Stimulated activated CD8-positive, alpha-beta memory T cell treated with anti-CD3 and anti-CD28 coated beads, Interleukin-15, amount 100 ng/mL, for 24 hours (primary cell): ENCODE measurements at regions not wholly inside any gene's neighbourhood (a gene's known extent, or its start where the extent isn't known, plus 50 kb on each side); places are given as distances from the start of the nearest gene placed in this dataset.

Source experiments
- DNase-seq: peaks from one replicate; pipeline ENCODE4 v3.0.0-alpha.2; 2020; ENCODE audit warnings: low read depth

DNA sequence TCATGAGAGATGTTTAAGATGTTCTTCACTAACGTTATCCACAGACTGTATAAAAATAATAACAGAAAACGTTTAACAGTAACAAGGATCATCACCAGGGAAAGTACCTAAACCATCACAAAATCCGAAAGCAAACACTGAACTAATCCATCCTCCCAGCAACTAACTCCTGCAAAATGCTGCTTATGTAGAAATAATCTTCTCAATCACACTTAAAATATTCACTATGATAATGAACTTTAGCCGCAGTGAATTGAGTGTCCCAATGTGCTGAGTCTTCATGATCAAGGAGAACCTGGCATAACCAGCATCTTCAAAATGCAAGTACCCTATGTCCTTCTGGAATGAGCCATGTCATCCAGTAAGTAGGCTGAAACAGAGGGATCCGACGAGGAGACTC is 166.1 kb downstream of the LTN1 start:
- no peak for DNase-seq

DNA sequence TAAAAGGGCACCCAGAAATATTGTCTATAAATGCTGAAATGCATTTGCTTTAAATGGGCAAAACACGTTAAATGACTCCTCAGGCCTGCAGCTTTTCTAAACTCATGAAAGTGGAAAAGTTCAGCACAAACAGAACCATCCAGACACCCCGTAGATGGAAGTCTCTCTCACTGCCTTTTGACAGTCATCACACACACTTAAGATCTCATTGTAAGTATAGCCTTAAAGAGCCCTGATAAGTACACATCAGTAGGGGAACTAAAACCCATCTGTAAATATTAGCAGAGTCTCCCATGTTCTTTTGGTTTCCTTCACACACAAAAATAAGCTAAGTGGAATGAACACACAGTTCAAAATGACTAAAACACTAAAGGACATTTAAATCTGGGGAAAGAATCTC is 166.7 kb downstream of the LTN1 start:
- DNase-seq, result no peak

DNA sequence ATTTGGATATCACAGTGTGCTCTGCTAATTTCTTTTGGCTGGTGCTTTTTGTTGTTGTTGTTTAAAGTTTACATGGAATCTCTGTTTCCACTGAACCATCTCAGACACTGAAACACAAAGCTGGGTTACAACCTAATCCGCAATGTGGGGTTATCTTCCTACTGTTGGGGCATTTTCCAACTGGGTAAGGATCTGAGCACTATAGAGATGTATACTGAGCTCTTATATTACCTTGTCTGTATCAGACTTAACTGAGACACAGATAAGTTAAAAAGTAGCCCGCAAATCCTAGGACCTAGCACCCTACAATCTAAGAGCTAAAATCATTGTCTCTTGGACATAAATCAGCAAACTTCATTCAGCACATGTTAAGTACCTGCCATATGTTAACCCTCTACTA is 169.2 kb downstream of the LTN1 start:
- no peak for DNase-seq

DNA sequence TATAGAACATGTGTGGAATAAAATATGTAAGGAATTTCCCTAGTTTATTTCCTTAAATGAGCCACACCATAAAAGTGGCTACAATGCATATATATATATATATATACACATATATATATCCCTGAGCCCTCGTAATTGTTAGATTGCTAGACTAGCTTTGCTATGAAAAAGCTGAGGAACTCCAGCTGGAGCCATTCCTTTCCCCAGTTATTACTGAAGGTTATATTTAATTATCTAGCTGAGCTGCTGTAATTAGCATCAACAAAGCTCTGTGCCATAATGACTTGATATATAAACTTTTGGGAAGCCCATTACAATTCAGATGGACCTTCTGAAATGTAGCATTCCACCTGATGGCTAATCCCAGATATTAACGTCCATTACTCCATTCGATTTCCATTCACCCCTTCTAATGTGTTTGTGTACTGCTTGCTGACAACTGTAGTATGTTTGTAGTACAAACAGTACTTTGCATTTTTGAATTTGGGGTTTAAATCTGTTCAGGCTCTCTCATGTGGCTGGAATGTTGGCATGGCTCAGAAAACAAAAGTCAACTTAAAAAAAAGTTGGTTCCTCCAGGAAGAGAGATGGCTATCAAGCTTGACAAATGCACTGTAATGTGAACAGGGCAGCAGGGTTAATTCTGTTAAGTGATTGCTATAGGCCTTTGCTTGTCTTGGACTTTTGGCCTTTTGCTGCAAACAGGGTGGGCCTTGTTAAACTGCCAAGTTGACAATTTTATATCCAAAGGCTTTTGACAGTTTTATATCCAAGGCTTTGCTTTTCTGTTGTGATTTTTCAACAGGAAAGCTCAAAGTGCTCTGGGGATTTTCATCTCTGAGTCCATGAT is 170.0 kb downstream of the LTN1 start:
- DNase-seq, result no peak

DNA sequence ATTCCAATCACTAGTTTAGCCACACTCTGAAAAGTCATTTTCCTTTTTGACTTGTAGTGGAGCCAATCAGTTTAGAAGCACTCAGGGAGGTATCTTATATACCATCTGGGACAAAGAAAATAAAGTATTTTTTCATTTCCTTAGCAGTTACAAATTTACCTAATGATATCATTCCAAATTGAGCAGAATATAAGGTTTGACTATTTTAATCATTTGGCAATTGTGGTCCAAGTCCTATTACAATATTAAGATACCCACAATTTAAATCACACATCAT is 170.6 kb downstream of the LTN1 start:
- no peak for DNase-seq

DNA sequence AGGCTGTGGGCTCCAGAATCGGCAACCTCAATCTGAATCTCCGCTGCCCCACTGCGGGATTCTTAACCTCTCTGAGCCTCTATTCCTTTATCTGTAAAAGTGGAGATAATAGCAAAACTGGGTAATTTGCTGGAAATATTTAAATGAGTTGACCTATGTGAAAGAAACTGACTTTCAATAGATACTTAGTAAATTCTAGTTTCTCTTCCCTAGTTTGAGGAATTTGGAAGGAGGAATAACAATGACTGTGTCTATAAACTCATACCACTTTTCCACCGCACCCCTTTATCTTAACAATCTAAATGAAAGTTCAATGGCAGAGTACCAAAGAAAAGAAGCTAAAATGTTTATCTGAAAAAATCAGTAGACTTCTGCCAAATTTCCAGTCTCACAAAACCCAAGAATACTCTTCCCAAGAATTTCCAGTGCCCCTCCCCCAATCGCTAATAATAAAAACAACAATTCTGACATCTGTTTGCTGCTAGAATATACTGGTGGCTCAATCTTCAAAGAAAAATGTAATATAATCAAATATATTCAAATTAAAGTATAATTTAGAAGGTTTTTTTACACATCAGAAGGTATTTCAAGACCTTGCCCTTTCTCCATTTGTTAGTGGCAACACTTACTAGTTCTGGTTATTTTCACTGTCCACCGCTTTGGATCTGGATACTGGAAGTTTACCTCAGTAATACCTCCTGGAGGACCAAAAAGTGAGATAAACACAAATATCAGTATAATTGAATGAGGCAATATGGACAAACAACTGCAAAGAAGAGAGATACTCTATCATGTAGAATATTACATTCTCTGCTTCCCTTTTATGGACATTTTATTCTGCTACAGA is 171.2 kb downstream of the LTN1 start:
- DNase-seq, result no peak

DNA sequence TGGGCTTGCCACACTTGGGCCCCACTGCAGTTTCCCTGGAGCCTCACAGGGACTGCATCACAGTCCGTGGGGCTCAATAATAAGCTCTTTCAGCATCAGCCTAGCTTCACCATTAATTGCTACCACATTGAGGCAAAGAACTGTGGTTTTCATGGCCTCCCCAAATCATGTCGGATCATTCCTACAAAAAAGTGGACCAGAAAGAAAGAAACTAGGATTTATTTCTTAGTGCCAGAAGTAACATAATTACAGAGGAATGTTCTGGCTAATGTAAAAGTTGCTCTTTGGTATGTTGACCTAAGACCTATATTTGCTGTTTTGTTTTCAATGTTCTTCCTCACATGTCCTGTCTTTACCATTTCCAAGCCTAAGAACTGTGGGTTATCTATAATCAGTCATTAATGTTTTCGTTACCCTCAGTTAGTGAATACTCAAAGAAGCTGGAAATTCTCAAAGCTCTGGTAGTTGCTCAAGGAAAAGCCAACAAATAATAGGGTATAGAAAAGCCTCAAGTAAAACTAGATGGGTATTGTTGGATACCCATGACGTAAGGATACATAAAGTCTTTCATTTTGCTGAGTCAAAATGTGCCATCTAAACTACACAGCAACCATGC is 173.9 kb downstream of the LTN1 start:
- DNase-seq, result no peak

DNA sequence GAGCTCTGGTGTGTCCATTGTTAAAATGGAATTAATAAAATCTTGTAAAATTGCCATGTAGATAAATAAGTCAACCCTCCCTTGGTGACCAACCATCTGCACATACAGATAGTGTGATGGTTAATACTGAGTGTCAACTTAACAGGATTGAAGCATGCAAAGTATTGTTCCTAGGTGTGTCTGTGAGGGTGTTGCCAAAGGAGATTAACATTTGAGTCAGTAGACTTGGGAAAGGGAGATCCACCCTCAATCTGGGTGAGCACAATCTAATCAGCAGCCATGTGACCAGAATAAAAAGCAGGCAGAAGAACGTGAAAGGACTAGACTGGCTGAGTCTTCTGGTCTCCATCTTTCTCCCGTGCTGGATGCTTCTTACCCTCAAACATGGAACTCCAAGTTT is 174.8 kb downstream of the LTN1 start:
- no peak for DNase-seq

DNA sequence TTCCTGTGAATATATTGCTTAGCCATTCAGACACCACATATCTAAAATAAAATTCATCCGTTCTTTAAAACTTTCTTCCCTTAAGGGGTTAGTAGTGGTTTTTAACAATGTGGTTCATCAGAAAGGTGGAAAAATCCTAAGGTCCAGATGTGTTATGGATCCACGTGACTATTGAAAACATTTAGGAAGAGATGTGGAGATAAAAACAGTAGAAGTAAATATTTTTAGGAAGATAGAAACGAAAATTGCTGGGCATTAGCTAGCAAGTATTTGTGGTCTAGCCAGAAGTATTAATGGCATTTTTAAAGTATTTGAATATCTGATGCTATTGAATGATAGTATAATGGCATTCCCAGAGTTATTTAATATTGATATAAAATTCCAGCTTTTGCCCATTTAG is 180.8 kb downstream of the LTN1 start:
- DNase-seq, result no peak

DNA sequence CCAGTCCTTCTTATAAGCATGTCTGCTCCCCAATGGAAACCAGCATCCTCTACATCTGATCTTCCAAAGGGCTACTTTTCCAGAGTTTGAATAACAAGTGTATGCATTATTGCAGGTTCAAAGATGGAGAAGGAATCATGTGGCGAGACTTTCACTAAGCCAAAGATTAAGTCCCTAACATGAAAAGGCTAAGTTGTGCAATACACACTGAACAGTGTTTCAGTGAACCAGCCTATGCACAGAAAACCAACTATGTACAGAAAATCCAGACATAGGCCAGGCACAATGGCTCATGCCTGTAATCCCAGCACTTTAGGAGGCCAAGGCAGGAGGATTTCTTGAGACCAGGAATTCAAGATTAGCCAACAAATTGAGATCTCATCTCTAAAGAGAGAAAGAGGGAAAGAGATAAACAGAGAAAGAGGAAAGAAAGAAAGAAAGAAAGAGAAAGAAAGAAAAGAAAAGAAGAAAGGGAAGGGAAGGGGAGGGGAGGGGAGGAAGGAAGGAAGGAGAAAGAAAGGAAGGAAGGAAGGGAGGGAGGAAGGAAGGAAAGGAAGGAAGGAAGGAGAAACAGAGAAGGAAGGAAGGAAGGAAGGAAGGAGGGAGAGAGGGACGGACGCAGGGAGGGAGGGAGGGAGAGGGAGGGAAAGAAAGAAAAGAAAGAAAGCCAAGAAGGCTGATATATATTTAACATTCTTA is 181.7 kb downstream of the LTN1 start:
- DNase-seq, result no peak

DNA sequence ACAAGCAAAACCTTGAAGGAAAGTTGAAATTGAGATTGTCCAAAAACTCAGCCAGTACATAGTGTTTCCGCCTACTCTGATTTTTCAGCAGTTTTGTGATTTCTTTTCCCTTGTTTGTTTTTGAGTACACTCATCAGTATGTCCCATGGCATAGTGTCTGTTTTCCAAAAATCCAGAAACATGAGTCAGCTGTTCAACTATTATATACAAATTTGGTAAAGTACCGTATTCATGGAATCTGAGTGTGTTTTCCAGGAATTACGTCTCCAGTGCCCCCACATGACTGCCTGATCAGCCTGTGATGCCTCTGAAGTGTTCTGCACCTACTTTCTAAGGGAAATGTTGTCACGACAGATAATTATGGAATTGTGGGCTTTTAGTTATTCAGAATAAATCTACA is 186.8 kb downstream of the LTN1 start:
- no peak for DNase-seq

DNA sequence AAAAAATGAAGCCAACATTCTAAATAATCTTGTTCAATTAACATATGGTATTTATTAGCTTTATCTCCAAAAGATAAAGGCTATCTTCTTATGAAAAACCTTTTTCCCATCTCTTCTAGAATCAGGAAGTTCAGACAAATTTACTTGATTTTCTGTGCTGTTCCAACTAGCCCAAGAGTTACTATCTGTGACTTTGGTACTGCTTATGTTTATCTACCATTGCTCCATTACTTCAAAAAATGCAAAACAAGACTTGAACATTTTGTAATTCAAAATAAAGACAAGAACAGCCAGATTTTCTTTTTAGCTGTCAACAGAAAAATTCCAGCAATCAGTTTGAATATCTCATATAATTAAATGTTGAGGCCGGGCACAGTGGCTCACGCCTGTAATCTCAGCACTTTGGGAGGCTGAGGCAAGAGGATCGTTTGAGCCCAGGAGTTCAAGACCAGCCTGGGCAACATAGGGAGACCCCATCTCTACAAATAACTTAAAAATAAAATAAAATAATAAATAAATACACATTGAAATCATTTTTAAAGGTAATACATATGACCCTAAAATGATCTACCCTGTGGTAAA is 188.5 kb downstream of the LTN1 start:
- no peak for DNase-seq

DNA sequence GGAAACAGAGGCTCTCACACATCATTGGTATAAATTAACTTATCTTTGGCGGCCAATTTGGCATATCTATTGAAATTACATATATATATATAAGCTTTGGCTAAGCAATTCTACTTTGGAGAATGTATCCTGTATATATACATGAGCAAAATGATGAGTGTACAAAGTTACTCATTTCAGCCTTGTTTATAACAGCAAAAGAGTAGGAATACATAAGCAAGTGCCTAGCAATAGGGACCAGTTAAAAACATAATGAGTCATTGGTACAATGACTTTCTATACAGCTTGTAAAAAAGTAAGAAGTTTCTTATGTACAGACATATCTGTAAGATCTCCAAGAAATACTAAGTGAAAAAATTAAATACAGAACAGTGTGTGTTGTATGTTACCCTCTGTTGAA is 190.8 kb downstream of the LTN1 start:
- no peak for DNase-seq

DNA sequence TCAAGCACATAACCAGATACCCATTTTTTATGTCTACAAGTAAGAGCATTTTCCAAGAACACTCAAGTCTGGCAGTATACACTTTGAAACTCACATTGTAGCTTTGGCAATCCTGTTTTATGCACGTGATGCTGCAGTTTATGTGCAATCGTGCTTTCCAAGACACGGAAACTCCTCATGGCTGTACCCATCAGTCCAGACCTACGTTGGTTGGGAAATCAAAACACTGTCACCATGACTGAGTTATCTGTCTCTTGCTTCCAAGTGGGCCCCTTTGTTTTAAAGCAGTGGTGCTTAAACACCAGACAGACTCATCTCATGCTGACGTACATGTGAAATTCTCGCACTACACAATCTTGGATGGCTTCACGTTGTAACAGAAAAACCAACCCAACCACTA is 192.8 kb downstream of the LTN1 start:
- DNase-seq, result no peak

DNA sequence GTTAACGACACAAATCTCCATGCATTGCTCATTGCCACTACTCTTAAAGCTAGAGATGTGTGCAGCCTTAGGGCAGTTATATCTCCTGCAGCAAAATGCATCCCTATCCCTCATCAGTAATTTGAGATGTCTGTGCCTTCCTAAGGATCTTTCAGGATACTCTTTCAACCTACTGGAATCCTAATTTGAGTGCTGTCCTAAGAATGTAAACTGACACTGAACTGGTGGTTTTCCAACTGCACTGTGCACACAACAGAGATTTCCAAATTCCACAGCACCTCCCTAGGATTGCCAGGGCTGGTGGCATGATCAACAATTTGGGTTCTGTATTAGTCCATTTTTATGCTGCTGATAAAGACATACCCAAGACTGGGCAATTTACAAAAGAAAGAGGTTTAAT is 193.9 kb downstream of the LTN1 start:
- no peak for DNase-seq

DNA sequence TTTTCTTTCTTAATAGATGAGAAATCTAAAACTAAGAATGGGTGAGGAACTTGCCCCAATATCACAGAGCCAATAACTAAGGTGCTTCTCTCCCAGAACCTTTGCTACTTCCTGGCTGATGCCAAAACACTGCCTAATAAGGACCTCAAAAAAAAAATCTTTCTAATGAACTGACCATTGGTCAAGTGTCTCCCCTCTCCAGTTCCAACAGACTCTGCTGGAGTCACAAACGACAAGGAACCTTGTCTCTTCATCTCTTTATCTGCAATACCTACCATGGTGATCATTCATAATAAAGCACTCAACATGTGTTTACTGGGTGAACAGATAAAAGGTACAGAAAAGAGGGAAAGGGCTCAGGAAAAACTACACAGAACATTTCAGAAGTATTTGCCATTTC is 197.4 kb downstream of the LTN1 start:
- no peak for DNase-seq

DNA sequence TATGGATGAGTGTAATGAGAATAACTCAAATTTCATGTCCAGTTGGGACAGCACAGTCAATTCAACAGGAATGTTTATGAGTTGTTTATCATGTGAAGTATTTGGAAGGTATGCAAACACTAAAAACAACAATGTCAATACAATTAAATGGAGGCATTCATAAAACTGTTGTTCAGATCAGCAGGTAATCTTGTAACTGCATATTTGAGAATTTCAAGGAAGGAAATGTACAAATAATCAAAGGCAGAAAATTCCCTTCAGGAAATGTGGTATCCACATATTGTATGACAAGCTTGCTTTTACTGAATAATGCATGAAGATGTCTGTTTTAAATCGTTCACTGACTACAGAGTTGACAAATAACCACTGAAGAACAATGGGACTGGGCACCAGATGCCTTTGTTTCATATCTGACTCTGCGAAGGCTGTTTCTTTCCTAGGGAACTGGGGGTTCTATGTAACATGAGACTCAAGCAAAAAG is 198.3 kb downstream of the LTN1 start:
- DNase-seq, result no peak

DNA sequence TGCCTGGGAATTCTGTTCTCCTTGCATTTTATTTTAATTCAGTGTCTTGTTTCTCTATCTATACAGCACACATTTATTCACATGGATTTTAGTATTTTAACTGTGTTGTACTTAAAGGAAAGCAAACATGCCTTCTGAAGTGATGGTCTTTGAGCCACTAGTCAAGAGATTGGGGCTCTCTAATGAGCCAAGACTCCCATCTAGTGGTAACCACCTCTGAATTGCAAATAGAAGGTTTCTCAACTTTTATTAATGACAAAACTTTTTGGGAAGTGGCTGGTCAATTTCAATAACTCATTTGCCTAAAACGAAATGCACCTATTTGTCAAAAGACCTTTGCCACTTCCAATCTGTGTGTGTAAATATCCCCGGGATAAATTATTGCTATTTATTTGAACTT is 199.6 kb downstream of the LTN1 start:
- no peak for DNase-seq

DNA sequence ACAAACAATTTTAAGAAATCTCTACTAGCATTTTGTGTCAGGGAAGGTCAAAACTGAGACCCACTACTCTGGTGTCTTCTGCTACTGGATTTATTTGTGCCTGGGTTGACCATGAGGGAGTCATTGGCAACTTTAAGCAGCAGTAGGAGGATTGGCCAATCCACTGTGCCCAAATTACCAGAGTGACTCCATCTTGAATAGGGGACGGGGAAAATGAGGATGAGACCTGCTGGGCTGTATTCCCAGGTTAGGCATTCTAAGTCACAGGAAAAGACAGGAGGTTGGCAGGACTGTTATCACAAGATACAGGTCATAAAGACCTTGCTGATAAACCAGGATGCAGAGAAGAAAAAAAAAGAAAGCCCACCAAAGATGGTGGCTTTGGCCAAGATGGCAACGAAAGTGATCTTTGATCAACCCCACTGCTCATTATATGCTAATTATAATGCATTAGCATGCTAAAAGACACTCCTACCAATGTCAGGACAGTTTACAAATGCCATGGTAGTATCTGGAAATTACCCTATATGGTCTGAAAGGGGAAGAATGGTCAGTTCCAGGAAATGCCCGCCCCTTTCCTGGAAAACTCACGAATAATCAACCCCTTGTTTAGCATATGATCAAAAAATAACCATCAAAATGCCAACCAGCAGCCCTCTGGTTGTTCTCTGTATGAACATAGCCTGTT is 200.9 kb downstream of the LTN1 start:
- DNase-seq, result no peak

DNA sequence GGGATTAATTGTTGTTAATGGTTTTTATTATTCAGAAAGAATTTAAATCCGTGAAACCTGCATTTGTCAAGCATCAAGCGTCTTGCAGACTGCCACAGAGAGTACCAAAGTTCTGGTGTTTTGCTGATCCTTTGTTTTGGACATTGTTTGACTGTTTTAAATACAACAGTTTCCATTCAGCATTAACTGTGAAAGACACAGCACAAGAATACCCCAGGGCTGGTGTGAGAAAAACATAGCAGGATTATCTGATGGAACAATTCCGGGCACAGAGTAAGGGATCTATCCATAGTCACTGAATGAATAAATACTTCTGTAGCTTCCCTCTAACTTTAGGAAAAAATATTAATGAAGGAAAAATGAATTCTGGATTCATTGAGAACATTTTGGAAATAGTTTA is 202.3 kb downstream of the LTN1 start:
- DNase-seq, result no peak

DNA sequence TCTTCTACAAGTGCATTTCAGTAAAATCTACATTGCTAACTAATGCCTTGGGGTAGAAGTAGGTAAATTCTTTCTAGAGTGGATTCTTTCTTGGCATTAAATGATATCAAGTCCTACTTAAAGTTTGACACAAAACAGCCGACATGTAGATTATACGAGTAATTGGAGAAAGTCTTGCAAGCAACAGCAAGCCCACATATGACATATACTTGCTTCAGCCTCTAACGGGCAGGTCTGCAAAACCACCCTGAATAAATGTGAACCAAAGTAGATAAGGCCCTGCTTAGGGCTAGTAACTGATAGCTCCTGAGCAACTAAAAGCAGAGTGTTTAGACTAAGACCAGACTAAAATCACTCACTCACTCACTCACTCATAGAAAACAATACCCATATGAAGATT is 203.2 kb downstream of the LTN1 start:
- no peak for DNase-seq

DNA sequence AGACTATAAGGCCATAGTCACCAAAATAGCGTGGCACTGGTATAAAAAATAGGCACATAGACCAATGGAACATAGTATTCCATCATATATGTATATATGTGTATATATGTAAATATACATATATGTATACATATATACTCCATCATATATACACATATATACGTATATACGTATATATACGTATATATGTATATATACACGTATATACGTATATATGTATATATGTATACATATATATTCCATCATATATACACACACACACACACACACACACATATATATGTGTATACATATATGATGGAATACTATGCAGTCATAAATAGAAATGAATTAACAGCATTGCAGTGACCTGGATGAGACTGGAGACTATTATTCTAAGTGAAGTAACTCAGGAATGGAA is 204.6 kb downstream of the LTN1 start:
- no peak for DNase-seq
